Breast epithelium (tissue), 3 donors: ENCODE measurements at regions not wholly inside any gene's neighbourhood (a gene's known extent, or its start where the extent isn't known, plus 50 kb on each side); places are given as distances from the start of the nearest gene placed in this dataset.

ENCODE experiments used
- CTCF ChIP-seq, 3 donors: fragments of 450-650 bp; IDR thresholded peaks; one replicate each; pipeline ENCODE4 v1.5.1; 2016 to 2017; ENCODE audit warnings: antibody characterized with exemption in 3 of 3, mild to moderate bottlenecking in 3 of 3, moderate library complexity in 3 of 3
- POLR2A ChIP-seq: fragments of 450-650 bp; IDR thresholded peaks from one replicate; pipeline ENCODE4 v1.6.1; 2016; ENCODE audit warnings: antibody characterized with exemption, mild to moderate bottlenecking, moderate library complexity
- POLR2AphosphoS5 ChIP-seq, 3 donors: sonication (generic); formaldehyde crosslinking; IDR thresholded peaks; one replicate each; pipeline ENCODE4 v1.6.1; 2017; ENCODE audit warnings: antibody characterized with exemption in 3 of 3

- TF ChIP-seq POLR2AphosphoS5 (IDR thresholded peaks at IDR 0.05), result no peak
- TF ChIP-seq CTCF (IDR thresholded peaks at IDR 0.05), result no peak
- TF ChIP-seq POLR2A, result no peak
Measured at GRCh38 chr3:106014971-106015370, 146.2 kb upstream of the CBLB start.
